Muscle of back (tissue), 3 donors: ENCODE measurements at regions not wholly inside any gene's neighbourhood (a gene's known extent, or its start where the extent isn't known, plus 50 kb on each side); places are given as distances from the start of the nearest gene placed in this dataset.
"Not testable (repeated sequence)": the region's sequence is repeated elsewhere in the genome, so short reads cannot be mapped to it uniquely, and the experiment has no call there.

Source experiments
- DNase-seq, 3 donors: peaks; one replicate each; pipeline versions ENCODE4 v3.0.0 to v3.0.0-alpha.2; 2013

GRCh38 chr6:6748001-6748400 is 159.5 kb downstream of the LY86 start:
- DNase-seq = no peak

- DNase-seq = peak in 2 of 3 donors; percentile 64 to 72
Measured at GRCh38 chr6:6749702-6750491, 161.4 kb downstream of the LY86 start.

DNA sequence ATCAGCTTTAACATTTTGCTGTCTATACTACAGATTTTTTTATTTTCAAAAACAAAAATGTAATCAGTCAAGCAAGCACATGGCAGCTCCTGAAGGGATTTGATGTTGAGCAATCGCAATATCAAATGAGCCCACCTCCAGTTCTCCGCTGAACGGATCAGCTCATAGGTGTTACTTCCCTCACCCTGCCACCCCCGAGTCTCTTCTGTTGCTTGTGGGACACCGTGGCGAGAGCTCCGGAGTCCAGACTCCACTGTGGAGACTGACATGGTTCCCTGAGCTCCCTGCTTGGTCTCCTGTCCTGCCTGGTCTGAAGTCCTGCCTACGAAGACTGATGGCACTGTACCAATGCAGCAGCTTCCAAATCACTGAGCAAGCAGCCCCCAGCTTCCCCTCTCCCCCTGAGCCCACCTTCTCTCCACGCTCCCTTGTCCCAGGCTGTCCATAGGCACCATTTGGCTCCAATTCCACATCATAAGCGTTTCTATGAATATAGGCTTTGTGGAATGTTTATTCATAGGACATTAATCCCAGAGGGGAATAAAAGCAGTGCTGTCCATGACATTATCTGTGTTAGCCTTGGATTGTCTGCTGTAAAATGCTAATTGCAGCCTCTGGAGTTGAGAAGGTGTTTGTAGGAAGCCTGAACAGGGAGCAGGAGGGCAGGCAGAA is 162.2 kb downstream of the LY86 start:
- no peak for DNase-seq

DNA sequence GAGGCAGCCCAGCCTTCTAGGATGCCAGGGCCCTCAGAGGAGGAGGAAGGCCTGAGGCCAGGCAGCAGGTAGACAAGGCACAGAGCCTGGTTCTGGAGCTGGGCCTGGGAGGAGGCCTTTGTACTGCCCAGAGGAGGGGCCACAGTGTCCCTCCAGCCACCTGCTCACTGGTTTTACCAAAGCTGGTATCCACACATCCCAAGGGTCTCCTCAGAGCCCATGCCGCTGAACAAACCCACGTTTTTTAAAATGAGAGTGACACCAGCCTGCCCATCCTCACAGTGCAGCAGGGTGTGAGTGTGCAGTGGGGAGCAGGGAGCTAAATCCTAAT is 162.7 kb downstream of the LY86 start:
- peak in 1 of 3 donors; percentile 38 for DNase-seq

DNA sequence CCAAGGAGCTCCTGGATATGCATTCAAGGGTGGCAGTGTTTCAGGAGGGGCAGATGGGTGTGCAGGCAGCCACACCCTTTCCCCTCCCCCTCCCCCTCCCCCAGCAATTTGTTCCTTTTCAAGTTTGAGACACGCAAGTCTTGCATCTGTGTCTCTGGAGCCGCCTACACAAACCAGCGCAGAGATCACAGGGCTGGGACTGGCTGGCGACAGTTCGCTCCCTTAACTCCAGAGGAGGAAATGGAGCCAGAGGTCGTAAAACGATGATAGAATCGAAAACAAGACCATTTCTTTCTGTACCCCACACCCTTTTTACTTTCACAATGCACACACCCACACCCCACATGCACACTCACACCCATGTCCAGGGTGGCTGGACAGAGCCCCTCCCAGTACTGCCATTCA is 163.1 kb downstream of the LY86 start:
- DNase-seq = peak in 1 of 3 donors; percentile 62

GRCh38 chr6:6752129-6752528 is 163.6 kb downstream of the LY86 start:
- DNase-seq = peak in 1 of 3 donors; percentile 42

GRCh38 chr6:6753301-6753700 is 164.8 kb downstream of the LY86 start:
- no peak for DNase-seq

- DNase-seq = no peak
Measured at GRCh38 chr6:6756526-6756925, 168.0 kb downstream of the LY86 start.

DNA sequence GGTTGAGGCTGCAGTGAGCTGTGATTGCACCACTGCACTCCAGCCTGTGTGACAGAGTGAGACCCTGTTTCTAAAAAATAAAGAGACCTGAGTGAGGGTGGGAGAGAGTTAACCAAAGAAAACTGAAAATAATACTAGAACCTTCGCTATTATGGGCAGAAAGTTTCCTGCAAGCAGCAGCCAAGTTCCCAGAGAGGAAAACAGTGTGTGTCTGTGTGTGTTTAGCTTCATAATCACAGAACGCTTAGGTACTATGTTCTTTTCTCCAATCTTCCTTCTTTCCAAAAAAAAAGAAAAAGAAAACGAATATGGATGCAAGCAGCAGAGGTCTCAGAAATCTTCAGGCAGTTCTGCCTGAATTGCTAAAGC is 170.0 kb downstream of the LY86 start:
- DNase-seq = no peak

DNA sequence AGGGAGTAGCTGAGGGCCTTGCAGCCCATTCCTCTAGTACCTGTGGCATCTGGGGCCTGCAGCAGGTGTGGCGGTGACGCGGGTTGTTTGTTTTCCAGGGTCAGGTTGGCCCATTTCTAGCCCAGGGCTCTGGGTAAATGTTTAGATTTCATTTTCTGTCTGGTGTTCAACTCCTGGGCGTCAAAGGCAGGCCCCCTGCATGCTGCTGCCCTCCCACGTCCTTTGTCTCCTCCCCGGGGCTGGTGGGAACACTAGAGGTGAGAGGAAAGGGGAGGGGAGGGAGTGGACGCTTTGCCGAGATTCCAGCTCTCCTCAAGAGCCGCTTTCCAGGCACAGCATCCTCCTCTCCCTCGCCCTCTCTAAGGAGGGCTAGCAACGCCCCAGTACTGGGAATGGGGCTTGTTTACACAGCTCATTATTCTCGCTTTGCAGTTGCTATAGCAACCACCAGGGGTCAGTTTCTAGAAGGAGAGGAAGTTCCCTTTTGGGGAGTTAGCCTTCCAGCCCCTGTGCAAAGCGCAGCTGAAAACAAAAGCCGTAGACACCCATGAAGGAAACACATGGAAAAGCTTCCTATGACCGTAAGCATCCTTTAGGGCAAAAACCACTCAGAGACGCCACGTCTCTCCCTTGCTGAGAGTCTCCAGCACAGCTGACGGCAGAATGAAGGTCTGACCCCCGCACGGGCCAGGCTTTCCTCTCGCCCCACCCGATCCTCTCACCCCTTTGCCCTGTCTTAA is 170.6 kb downstream of the LY86 start:
- peak; percentile 75 to 92 (median 84) for DNase-seq

DNA sequence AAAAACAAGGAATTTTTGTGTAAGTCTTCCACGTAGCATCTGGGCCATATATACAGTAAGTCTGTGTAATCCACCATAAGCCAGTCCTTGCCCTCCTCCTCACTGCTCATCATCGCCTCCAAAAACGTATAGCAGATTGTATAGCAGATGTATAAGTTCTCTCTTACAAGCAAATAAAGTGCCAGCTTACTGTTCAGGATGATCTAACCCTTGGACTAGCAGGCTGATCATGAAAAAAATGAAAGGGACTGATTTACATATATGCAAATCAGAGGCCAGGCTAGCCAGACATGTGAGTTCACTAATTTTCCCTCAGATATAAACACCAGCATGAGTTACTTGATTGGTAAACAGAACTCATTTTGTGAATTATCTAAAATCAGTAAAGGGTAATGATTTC is 171.5 kb downstream of the LY86 start:
- DNase-seq = no peak

DNA sequence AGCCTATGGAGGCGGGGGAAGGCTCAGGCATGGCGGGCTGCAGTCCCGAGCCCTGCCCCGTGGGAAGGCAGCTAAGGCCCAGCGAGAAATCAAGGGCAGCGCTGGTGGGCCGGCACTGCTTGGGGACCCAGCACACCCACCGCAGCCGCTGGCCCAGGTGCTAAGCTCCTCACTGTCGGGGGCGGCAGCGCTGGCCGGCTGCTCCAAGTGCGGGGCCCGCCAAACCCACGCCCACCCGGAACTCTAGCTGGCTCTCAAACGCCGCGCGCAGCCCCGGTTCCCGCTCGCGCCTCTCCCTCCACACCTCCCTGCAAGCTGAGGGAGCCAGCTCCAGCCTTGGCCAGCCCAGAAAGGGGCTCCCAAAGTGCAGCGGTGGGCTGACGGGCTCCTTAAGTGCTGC is 174.0 kb downstream of the LY86 start:
- not testable (repeated sequence) for DNase-seq

DNA sequence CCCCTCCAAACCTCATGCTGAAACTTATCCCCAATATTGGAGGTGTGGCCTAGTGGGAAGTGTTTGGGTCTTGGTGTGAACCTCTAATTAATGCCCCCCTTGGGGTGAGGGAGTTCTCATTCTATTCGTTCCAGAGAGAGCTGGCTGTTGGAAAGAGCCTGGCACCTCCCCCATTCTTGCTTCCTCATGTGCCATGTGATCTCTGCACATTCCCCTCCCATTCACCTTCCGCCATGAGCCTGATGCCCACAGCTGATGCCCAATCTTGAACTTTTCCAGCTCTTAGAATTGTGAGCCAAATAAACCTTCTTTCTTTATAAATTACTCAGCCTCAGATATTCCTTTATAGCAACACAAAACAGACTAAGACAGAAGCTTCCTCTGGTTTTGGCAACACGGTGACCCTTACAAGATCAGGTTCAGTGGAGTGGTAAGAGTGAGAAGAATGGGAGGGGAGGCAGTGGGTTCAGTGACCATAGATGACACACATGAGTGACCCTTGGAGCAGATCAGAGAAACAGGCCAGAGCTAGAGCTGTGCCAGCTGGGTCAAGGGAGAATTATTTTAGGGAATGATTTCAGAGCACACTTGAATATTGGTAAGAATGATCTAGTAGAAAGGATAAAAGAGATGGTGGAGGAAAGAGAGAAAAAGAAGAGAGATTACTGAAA is 176.4 kb downstream of the LY86 start:
- DNase-seq = no peak

DNA sequence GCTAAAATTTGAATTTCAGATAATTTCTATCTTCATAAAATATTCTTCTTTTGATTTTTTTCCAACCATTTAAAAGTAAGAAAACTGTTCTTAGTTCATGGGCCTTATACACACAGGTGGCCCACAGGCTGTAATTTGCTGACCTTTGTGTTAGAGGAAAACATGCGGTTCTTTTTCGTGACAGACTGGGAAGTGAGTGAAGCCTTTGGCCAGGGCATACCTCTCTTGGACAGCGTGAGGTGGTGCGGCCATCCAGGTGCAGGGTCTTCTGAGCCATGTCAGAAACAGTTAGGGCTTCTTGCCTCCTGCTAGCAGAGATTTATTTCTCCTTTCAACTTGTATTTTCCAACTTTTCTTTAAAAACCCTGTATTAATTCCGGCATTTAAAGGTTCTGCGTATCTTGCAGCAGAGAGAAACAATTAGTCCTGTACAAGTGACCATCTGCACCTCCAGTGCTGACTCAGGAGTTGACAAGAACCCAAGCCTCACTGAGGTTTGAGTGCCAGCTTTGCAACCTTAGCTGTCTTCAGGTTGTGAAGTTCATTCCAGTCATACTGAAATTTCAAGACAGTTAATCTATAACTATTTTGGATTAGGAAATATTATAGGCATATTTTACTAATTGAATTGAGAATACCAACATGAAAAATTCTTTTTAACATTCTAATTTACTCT is 177.8 kb downstream of the LY86 start:
- no peak for DNase-seq

- DNase-seq = no peak
Measured at GRCh38 chr6:6769466-6769865, 180.9 kb downstream of the LY86 start.

GRCh38 chr6:6771224-6771945 is 182.9 kb downstream of the LY86 start:
- no peak for DNase-seq

- DNase-seq = no peak
Measured at GRCh38 chr6:6771964-6772363, 183.4 kb downstream of the LY86 start.

- DNase-seq = no peak
Measured at GRCh38 chr6:6772751-6773150, 184.2 kb downstream of the LY86 start.

GRCh38 chr6:6775074-6775473 is 186.6 kb downstream of the LY86 start:
- DNase-seq = no peak

DNA sequence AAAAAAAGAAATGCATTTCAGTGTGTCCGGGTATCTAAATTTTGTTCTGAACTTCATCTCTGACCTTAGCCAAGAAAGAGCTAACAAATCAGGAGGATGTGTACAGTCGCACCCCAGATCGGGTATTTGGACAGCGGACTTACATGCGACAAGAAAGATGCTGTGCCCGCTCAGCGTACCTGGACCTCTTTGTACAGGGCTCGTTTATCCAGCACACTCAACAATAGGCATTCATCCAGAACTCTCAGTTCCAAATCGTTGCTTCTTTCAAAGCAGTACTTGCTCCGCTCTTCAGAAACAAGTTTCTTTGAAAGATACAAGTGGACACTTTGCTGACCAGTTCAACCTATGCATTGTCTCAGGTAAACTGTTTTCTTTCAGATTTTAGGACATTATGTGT is 191.7 kb downstream of the LY86 start:
- no peak for DNase-seq
